HCT116 (cell line): ENCODE measurements at regions not wholly inside any gene's neighbourhood (a gene's known extent, or its start where the extent isn't known, plus 50 kb on each side); places are given as distances from the start of the nearest gene placed in this dataset.

Experiments
- POLR2A ChIP-seq: IDR thresholded peaks from 2 replicates; pipeline ENCODE4 v1.7.0; 2011; ENCODE audit warnings: borderline replicate concordance; ENCODE audit not compliant: insufficient read depth, insufficient read length; ENCODE audit errors: extremely low read depth
- RAD21 ChIP-seq: IDR thresholded peaks from 2 replicates; pipeline ENCODE4 v1.6.1; 2012; ENCODE audit warnings: low read depth, mild to moderate bottlenecking
- TCF7L2 ChIP-seq: IDR thresholded peaks from 2 replicates; pipeline ENCODE4 v1.7.0; 2011; ENCODE audit warnings: borderline replicate concordance, inconsistent platforms; ENCODE audit not compliant: insufficient read depth, insufficient read length; ENCODE audit errors: extremely low read depth
- TF ChIP-seq, protein P1 (sequence below), 3 experiments: fragments of 200-600 bp in 1 of 3; sonication (generic) in 1 of 3; IDR thresholded peaks in 2 of 3; conservative IDR thresholded peaks in 1 of 3; 2 replicates each; pipeline ENCODE4 v1.5.1; 2012 to 2017; ENCODE audit warnings: low read depth in 2 of 3, low read length in 2 of 3, antibody characterized with exemption in 1 of 3, borderline replicate concordance in 1 of 3, control low read depth in 1 of 3, mild to moderate bottlenecking in 1 of 3, mixed read lengths in 1 of 3, mixed run types in 1 of 3, moderate library complexity in 1 of 3; ENCODE audit not compliant: insufficient read depth in 1 of 3

DNA sequence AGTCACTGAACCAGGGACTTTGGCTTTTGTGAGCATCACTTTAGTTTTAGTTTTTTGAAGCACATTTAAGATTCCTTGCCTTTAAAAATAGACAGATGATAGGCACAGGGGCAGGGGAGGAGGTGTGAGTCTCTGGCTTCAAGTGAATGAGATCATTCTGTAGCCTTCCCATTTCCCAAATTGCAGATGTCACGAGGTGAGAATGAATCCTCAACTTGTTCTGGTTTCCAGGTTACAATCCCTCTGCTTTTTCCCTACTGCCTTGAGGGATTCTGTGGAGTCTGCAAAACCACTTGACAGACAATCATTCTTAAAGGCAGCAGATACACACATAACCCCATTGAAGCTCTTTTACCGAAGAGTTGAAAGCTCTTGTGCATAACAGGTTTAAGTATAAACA, 332.4 kb downstream of the DMAC1 start:
- TF ChIP-seq, protein P1, sequence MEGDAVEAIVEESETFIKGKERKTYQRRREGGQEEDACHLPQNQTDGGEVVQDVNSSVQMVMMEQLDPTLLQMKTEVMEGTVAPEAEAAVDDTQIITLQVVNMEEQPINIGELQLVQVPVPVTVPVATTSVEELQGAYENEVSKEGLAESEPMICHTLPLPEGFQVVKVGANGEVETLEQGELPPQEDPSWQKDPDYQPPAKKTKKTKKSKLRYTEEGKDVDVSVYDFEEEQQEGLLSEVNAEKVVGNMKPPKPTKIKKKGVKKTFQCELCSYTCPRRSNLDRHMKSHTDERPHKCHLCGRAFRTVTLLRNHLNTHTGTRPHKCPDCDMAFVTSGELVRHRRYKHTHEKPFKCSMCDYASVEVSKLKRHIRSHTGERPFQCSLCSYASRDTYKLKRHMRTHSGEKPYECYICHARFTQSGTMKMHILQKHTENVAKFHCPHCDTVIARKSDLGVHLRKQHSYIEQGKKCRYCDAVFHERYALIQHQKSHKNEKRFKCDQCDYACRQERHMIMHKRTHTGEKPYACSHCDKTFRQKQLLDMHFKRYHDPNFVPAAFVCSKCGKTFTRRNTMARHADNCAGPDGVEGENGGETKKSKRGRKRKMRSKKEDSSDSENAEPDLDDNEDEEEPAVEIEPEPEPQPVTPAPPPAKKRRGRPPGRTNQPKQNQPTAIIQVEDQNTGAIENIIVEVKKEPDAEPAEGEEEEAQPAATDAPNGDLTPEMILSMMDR (IDR thresholded peaks at IDR 0.05 in 2 of 3, conservative IDR thresholded peaks at IDR 0.05 in 1 of 3; ENCODE audit: borderline replicate concordance in 1 of 3, insufficient read depth in 1 of 3, low read depth in 2 of 3, low read length in 2 of 3) = no peak
- no peak for TF ChIP-seq POLR2A
- no peak for TF ChIP-seq TCF7L2
- TF ChIP-seq RAD21 = no peak
